Large intestine (tissue), 3 donors: ENCODE measurements at regions not wholly inside any gene's neighbourhood (a gene's known extent, or its start where the extent isn't known, plus 50 kb on each side); places are given as distances from the start of the nearest gene placed in this dataset.
"Not testable (repeated sequence)": the region's sequence is repeated elsewhere in the genome, so short reads cannot be mapped to it uniquely, and the experiment has no call there.

Source experiments
- DNase-seq, 2 donors: peaks; one replicate each; pipeline versions ENCODE4 v3.0.0 to v3.0.0-alpha.2; 2013
- H3K27ac ChIP-seq: one replicate; pipeline ENCODE4 v1.5.1; 2013; ENCODE audit warnings: low read length
- H3K27me3 ChIP-seq: 2 replicates; pipeline ENCODE4 v1.6.1; 2013; ENCODE audit warnings: low read length; ENCODE audit not compliant: control insufficient read depth, insufficient read depth
- H3K36me3 ChIP-seq: 2 replicates; pipeline ENCODE4 v1.6.1; 2013; ENCODE audit warnings: low read length; ENCODE audit not compliant: control insufficient read depth, insufficient read depth
- H3K4me1 ChIP-seq: one replicate; pipeline ENCODE4 v1.6.1; 2013; ENCODE audit warnings: low read length; ENCODE audit not compliant: control insufficient read depth, insufficient read depth
- H3K4me3 ChIP-seq: one replicate; pipeline ENCODE4 v1.5.1; 2013; ENCODE audit warnings: low read length
- H3K9me3 ChIP-seq: one replicate; pipeline ENCODE4 v1.6.1; 2013; ENCODE audit warnings: mild to moderate bottlenecking, low read depth, low read length, moderate library complexity; ENCODE audit not compliant: control insufficient read depth
- WGBS: methylation state at CpG from one replicate; pipeline ENCODE4 v1.1.5; 2013; ENCODE audit warnings: low lambda C conversion rate; ENCODE audit not compliant: insufficient coverage; 5-methylcytosine and 5-hydroxymethylcytosine counted together

DNA sequence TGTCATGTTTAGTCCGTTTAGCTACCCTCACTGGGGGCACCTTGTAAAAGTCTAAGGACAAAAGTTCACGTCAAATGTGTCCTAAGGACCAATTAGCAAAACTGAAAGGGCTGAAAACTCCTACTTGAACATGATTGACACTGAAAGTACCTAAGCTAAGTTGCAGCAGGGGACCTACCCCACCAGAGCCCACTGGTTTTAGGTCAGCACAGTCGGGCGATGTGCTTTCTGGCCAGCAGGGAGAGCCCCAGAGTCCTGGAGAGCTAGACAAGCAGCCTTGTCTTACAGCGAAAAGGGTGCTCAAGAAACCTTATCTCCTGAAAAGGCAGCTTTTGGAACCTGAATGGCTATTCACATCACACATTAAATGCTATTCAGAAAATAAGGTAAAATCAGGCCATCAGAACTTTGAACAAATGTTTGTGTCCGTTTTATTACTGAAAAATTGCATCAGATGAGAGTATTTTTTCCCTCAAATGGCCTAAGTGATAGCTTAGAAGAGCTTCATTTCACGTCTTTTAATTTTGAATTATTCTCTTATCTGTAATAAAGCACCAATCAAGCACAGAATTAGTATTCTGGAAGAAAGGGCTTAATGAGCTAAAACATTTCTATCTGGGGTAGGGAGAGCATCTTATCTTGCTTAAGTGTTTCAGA is 52.2 kb upstream of the MKI67 start:
- Histone ChIP-seq H3K36me3 (no peaks in the 10 kb centered on the region), H3K4me1 (no peaks in the 10 kb centered on the region), H3K4me3 (no peak overlapping the region), H3K9me3 (peaks cover 6% of the 10 kb centered on the region), H3K27ac (no peak overlapping the region), H3K27me3 (peaks cover 3% of the 10 kb centered on the region)
- 59% methylated on average over 2 of the region's 7 CpGs for WGBS
- DNase-seq: no peak

- Histone ChIP-seq H3K27me3 (peaks cover 3% of the 10 kb centered on the region), H3K4me3 (no peak overlapping the region), H3K27ac (no peak overlapping the region), H3K4me1 (no peaks in the 10 kb centered on the region), H3K36me3 (no peaks in the 10 kb centered on the region), H3K9me3 (no peaks in the 10 kb centered on the region)
- WGBS: 100% methylated on average over 1 of the region's 8 CpGs
- no peak for DNase-seq
Measured at GRCh38 chr10:128180843-128181242, 54.6 kb upstream of the MKI67 start.

GRCh38 chr10:128185627-128186026 is 59.4 kb upstream of the MKI67 start:
- H3K4me3 ChIP-seq: no peak overlapping the region
- no peaks in the 10 kb centered on the region for H3K36me3 ChIP-seq
- H3K9me3 ChIP-seq: no peaks in the 10 kb centered on the region
- H3K27ac ChIP-seq: no peak overlapping the region
- no peaks in the 10 kb centered on the region for H3K4me1 ChIP-seq
- no CpG with 5 or more reads among the region's 1 CpG for WGBS
- DNase-seq: no peak
- peaks cover 7% of the 10 kb centered on the region for H3K27me3 ChIP-seq

- Histone ChIP-seq H3K27me3 (peaks cover 7% of the 10 kb centered on the region), H3K9me3 (no peaks in the 10 kb centered on the region), H3K4me3 (no peak overlapping the region), H3K27ac (no peak overlapping the region), H3K36me3 (no peaks in the 10 kb centered on the region), H3K4me1 (no peaks in the 10 kb centered on the region)
- 40% methylated on average over 1 of the region's 17 CpGs for WGBS
- no peak for DNase-seq
Measured at GRCh38 chr10:128186959-128187787, 61.0 kb upstream of the MKI67 start.

- H3K9me3 ChIP-seq: no peaks in the 10 kb centered on the region
- H3K27ac ChIP-seq: no peak overlapping the region
- no peaks in the 10 kb centered on the region for H3K36me3 ChIP-seq
- no peak overlapping the region for H3K4me3 ChIP-seq
- WGBS: no CpG with 5 or more reads among the region's 4 CpGs
- peaks cover 7% of the 10 kb centered on the region for H3K27me3 ChIP-seq
- no peaks in the 10 kb centered on the region for H3K4me1 ChIP-seq
- DNase-seq: no peak
Measured at GRCh38 chr10:128187788-128188185, 61.6 kb upstream of the MKI67 start.

GRCh38 chr10:128189176-128189575 is 63.0 kb upstream of the MKI67 start:
- no peaks in the 10 kb centered on the region for H3K36me3 ChIP-seq
- H3K27me3 ChIP-seq: peaks cover 7% of the 10 kb centered on the region
- H3K9me3 ChIP-seq: no peaks in the 10 kb centered on the region
- DNase-seq: no peak
- no peaks in the 10 kb centered on the region for H3K4me1 ChIP-seq
- 96% methylated on average over 3 of the region's 4 CpGs for WGBS
- H3K4me3 ChIP-seq: no peak overlapping the region
- H3K27ac ChIP-seq: no peak overlapping the region

DNA sequence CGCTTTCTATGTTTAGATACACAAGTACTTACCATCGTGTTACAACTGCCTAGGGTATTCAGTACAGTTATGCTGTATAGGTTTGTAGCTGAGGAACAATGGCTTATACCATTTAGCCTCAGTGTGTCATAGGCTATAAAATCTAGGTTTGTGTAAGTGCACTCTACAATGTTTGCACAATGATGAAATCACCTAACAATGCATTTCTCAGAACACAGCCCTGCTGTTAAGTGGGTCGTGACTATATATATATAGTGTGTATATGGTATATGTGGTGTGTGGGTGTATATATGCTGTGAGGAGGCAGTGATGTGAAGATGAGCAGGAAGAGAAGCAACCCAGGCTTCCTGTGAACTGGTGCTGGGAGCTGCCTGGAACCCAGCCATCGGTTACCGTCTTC is 65.6 kb upstream of the MKI67 start:
- WGBS: no CpG with 5 or more reads among the region's 5 CpGs
- Histone ChIP-seq H3K9me3 (no peaks in the 10 kb centered on the region), H3K36me3 (no peaks in the 10 kb centered on the region), H3K4me1 (no peaks in the 10 kb centered on the region), H3K27me3 (peaks cover 7% of the 10 kb centered on the region), H3K27ac (no peak overlapping the region), H3K4me3 (no peak overlapping the region)
- no peak for DNase-seq

DNA sequence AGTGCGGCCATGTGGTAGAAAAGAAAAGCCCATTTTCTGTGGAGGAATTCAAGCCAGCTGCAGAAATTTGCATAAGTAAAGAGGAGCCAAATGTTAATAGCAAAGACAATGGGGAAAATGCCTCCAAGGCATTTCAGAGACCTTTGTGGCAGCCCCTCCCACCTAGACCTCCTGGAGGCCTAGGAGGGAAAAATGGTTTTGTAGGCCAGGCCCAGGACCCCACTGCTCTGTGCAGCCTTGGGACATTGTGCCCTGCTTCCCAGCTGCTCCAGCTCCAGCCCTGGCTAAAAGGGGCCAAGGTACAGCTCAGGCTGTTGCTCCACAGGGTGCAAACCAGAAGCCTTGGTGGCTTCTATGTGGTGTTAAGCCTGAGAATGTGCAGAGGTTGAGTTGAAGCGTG is 75.6 kb upstream of the MKI67 start:
- not testable (repeated sequence) for H3K9me3 ChIP-seq, H3K36me3 ChIP-seq, H3K4me1 ChIP-seq, H3K4me3 ChIP-seq, H3K27ac ChIP-seq, DNase-seq, H3K27me3 ChIP-seq
- 100% methylated on average over 1 of the region's 2 CpGs for WGBS

- no peak overlapping the region for H3K27ac ChIP-seq
- no peaks in the 10 kb centered on the region for H3K36me3 ChIP-seq
- no peaks in the 10 kb centered on the region for H3K4me1 ChIP-seq
- no peak overlapping the region for H3K4me3 ChIP-seq
- no peak for DNase-seq
- no peaks in the 10 kb centered on the region for H3K9me3 ChIP-seq
- H3K27me3 ChIP-seq: peaks cover 8% of the 10 kb centered on the region
Measured at GRCh38 chr10:128203028-128203427, 76.8 kb upstream of the MKI67 start.

- DNase-seq, H3K4me3 ChIP-seq, H3K27ac ChIP-seq, H3K27me3 ChIP-seq, H3K36me3 ChIP-seq, H3K4me1 ChIP-seq, H3K9me3 ChIP-seq: not testable (repeated sequence)
- WGBS: no CpG with 5 or more reads among the region's 3 CpGs
Measured at GRCh38 chr10:128205591-128205990, 79.4 kb upstream of the MKI67 start.

- DNase-seq: no peak
- no peaks in the 10 kb centered on the region for H3K36me3 ChIP-seq
- peaks cover 8% of the 10 kb centered on the region for H3K27me3 ChIP-seq
- H3K4me3 ChIP-seq: no peak overlapping the region
- H3K9me3 ChIP-seq: peaks cover 3% of the 10 kb centered on the region
- H3K27ac ChIP-seq: no peak overlapping the region
- no CpG with 5 or more reads among the region's 4 CpGs for WGBS
- H3K4me1 ChIP-seq: no peaks in the 10 kb centered on the region
Measured at GRCh38 chr10:128206676-128207075, 80.5 kb upstream of the MKI67 start.
